ENCODE measurements at regions not wholly inside any gene's neighbourhood (a gene's known extent, or its start where the extent isn't known, plus 50 kb on each side); places are given as distances from the start of the nearest gene placed in this dataset.

- 85 to 88% methylated on average over 3 of the region's 3 CpGs for whole genome bisulfite sequencing, 2 donors
- DNase-seq (no peak), ATAC-seq (no peak)
- no peaks in the 10 kb centered on the region for H3K4me1 ChIP-seq
- peaks cover 0 to 8% (median 0%) of the 10 kb centered on the region in 11 donors for H3K9me3 ChIP-seq
- intact Hi-C loops (cut with DNase I) = no loop called here
- TF ChIP-seq, protein P1, sequence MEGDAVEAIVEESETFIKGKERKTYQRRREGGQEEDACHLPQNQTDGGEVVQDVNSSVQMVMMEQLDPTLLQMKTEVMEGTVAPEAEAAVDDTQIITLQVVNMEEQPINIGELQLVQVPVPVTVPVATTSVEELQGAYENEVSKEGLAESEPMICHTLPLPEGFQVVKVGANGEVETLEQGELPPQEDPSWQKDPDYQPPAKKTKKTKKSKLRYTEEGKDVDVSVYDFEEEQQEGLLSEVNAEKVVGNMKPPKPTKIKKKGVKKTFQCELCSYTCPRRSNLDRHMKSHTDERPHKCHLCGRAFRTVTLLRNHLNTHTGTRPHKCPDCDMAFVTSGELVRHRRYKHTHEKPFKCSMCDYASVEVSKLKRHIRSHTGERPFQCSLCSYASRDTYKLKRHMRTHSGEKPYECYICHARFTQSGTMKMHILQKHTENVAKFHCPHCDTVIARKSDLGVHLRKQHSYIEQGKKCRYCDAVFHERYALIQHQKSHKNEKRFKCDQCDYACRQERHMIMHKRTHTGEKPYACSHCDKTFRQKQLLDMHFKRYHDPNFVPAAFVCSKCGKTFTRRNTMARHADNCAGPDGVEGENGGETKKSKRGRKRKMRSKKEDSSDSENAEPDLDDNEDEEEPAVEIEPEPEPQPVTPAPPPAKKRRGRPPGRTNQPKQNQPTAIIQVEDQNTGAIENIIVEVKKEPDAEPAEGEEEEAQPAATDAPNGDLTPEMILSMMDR (IDR thresholded peaks at IDR 0.05) = no peak
- no peaks in the 10 kb centered on the region for H3K27me3 ChIP-seq
- no peak overlapping the region for H3K27ac ChIP-seq
- no peaks in the 10 kb centered on the region for H3K36me3 ChIP-seq
- no peak overlapping the region for H3K4me3 ChIP-seq
Measured at GRCh38 chr1:238582816-238583215, 692.1 kb upstream of the ZP4 start.

DNA sequence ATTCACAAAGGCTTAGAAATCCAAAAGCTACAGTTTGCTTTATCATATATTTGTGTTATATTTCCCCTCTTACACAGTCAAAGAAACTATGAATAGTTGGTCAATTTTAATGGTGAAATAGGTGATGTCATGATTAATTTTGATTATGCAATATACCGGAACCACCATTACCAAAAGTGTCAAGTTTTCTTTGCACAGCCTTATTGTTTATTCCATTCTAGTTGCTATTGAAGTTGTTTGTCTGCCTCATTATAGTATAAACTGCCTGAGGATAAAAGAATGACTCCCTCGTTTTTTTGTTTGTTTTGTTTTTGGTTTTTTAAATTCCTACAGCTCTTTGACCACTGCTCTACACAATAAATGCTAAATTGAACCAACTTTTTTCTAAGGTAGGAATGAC is 690.6 kb upstream of the ZP4 start:
- H3K27me3 ChIP-seq = no peaks in the 10 kb centered on the region
- TF ChIP-seq, protein P1 (IDR thresholded peaks at IDR 0.05) = no peak
- no peaks in the 10 kb centered on the region for H3K4me1 ChIP-seq
- no peak overlapping the region for H3K4me3 ChIP-seq
- DNase-seq = no peak
- H3K36me3 ChIP-seq = no peaks in the 10 kb centered on the region
- ATAC-seq = no peak
- no peak overlapping the region for H3K27ac ChIP-seq
- WGBS, 2 donors = 79 to 81% methylated on average over 2 of the region's 2 CpGs
- H3K9me3 ChIP-seq = peaks cover 0 to 23% (median 0%) of the 10 kb centered on the region in 11 donors
- intact Hi-C loops (cut with DNase I) = no loop called here

DNA sequence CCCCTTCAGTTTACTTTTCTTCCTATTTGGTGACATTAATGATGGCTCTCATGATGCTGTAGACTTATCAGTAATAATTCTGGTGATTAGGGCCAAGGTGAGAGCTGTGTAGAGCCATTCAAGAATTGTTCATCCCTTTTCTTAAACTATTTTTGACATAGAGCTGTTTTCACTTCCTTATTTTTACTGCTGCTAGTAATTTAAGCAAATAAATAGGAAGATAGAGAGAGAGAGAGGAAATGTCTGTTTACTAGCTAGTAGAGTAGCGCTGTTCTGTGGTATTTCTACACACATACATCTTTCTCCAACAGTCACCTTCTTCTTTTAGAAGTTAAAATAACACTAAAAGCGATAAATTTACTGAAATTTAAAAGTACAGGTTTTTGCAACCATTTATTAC is 678.0 kb upstream of the ZP4 start:
- Histone ChIP-seq H3K36me3 (no peaks in the 10 kb centered on the region), H3K27ac (no peak overlapping the region), H3K4me3 (no peak overlapping the region), H3K27me3 (no peaks in the 10 kb centered on the region), H3K9me3 (peaks cover 0 to 7% (median 0%) of the 10 kb centered on the region in 11 donors), H3K4me1 (no peaks in the 10 kb centered on the region)
- TF ChIP-seq, protein P1 (IDR thresholded peaks at IDR 0.05) = no peak
- ATAC-seq (no peak), DNase-seq (no peak)
- WGBS, 2 donors = 76 to 84% methylated on average over 2 of the region's 2 CpGs
- intact Hi-C loops (cut with DNase I) = no loop called here

- Histone ChIP-seq H3K4me3 (no peak overlapping the region), H3K4me1 (no peaks in the 10 kb centered on the region), H3K27me3 (no peaks in the 10 kb centered on the region), H3K9me3 (peaks cover 0 to 18% (median 0%) of the 10 kb centered on the region in 11 donors), H3K27ac (no peak overlapping the region), H3K36me3 (no peaks in the 10 kb centered on the region)
- intact Hi-C loops (cut with DNase I) = no loop called here
- 44 to 54% methylated on average over 1 of the region's 1 CpG for WGBS, 2 donors
- no peak for ATAC-seq
- no peak for DNase-seq
- TF ChIP-seq, protein P1 (IDR thresholded peaks at IDR 0.05) = no peak
Measured at GRCh38 chr1:238562341-238562740, 671.6 kb upstream of the ZP4 start.

Measured in heart right ventricle (tissue), 16 donors.